ENCODE measurements at regions not wholly inside any gene's neighbourhood (a gene's known extent, or its start where the extent isn't known, plus 50 kb on each side); places are given as distances from the start of the nearest gene placed in this dataset.

DNA sequence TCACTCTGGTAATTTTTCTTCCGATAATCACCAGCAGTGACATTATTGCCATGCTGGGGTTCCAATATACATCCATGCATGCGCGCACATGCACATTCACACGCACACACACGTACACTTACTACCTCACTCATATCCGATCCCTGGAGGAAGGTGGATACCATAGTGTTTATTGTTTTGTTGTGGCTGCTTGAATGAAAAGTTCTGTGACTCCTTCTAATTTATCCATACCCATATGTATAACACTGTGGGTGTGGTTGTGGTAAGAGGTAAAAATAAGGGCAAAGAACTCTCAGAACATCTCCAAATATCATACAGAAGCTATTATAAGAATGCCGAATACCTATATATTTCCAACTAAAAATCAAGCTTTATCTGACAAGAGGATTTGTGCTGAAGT lies 407.8 kb upstream of the PODXL start:
- intact Hi-C loops (cut with micrococcal nuclease; ENCODE audit: unreplicated experiment) = no loop called here
- ChIA-PET POLR2A (ENCODE audit: low non-redundant PET) (no interaction called here), CTCF (interaction anchor here (0.6 kb wide), 1 partner anchor 239 kb away, joined by 3 read pairs; no protein-coding TSS in a partner anchor)
- H3K9me3 ChIP-seq (ENCODE audit: low read depth, low read length, poor library complexity, severe bottlenecking) = no peaks in the 10 kb centered on the region
- no peaks in the 10 kb centered on the region for H3K4me1 ChIP-seq (ENCODE audit: insufficient read depth, low read length, poor library complexity, severe bottlenecking)
- H3K27ac ChIP-seq (ENCODE audit: low read depth, low read length, poor library complexity, severe bottlenecking) = no peak overlapping the region
- BruUV-seq (replicated peaks) = no TSS peak
- DNase-seq (ENCODE audit: low spot score) = no peak
- no peak for TF ChIP-seq EZH2 (IDR thresholded peaks at IDR 0.05; ENCODE audit: borderline replicate concordance, low read depth, low read length, poor library complexity, severe bottlenecking)
- TF ChIP-seq, protein P1, sequence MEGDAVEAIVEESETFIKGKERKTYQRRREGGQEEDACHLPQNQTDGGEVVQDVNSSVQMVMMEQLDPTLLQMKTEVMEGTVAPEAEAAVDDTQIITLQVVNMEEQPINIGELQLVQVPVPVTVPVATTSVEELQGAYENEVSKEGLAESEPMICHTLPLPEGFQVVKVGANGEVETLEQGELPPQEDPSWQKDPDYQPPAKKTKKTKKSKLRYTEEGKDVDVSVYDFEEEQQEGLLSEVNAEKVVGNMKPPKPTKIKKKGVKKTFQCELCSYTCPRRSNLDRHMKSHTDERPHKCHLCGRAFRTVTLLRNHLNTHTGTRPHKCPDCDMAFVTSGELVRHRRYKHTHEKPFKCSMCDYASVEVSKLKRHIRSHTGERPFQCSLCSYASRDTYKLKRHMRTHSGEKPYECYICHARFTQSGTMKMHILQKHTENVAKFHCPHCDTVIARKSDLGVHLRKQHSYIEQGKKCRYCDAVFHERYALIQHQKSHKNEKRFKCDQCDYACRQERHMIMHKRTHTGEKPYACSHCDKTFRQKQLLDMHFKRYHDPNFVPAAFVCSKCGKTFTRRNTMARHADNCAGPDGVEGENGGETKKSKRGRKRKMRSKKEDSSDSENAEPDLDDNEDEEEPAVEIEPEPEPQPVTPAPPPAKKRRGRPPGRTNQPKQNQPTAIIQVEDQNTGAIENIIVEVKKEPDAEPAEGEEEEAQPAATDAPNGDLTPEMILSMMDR (conservative IDR thresholded peaks at IDR 0.05; ENCODE audit: low read depth, low read length) = no peak
- H3K4me3 ChIP-seq (ENCODE audit: low read depth, low read length, poor library complexity, severe bottlenecking) = no peak overlapping the region
- H3K36me3 ChIP-seq (ENCODE audit: insufficient read depth, low read length, poor library complexity, severe bottlenecking) = no peaks in the 10 kb centered on the region
- peaks cover 36% of the 10 kb centered on the region for H3K27me3 ChIP-seq (replicated peaks; ENCODE audit: insufficient read depth, low read depth, low read length, poor library complexity)

DNA sequence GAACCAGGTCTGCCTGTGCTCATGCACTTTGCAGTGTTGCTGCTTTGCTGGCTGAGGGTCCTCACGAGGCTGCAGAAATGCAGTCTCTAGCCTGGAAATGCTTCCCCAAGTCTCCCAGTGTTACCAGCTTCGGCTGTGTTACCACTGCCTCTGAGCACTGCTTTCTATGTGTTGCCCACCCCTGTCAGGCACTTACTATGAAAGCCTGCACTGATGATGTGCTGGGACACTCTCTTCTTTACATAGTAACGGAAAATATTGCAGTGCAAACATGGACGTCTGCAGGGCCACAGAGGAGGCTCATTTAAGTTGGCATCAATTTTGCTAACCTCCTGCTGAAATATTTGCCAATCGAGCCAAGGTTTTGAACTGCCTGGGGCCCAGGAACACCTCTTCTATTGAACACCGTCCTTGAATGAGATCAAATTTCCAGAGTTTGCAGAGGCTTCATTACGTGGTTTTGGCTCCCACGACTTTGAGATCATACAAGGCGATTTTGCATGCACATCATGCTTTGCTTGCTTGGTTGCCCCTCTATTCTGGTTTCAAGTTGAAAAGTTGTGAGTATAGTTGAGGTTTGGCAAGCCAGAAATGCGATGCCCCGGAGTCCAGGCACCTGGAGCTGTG lies 404.7 kb upstream of the PODXL start:
- ChIA-PET CTCF (no interaction called here), POLR2A (ENCODE audit: low non-redundant PET) (no interaction called here)
- TF ChIP-seq, protein P1 (conservative IDR thresholded peaks at IDR 0.05; ENCODE audit: low read depth, low read length) = no peak
- no peak for TF ChIP-seq EZH2 (IDR thresholded peaks at IDR 0.05; ENCODE audit: borderline replicate concordance, low read depth, low read length, poor library complexity, severe bottlenecking)
- H3K27me3 ChIP-seq (replicated peaks; ENCODE audit: insufficient read depth, low read depth, low read length, poor library complexity) = peaks cover 24% of the 10 kb centered on the region
- no peak for DNase-seq (ENCODE audit: low spot score)
- no peaks in the 10 kb centered on the region for H3K4me1 ChIP-seq (ENCODE audit: insufficient read depth, low read length, poor library complexity, severe bottlenecking)
- no peak overlapping the region for H3K4me3 ChIP-seq (ENCODE audit: low read depth, low read length, poor library complexity, severe bottlenecking)
- no peaks in the 10 kb centered on the region for H3K36me3 ChIP-seq (ENCODE audit: insufficient read depth, low read length, poor library complexity, severe bottlenecking)
- no peaks in the 10 kb centered on the region for H3K9me3 ChIP-seq (ENCODE audit: low read depth, low read length, poor library complexity, severe bottlenecking)
- BruUV-seq (replicated peaks) = no TSS peak
- H3K27ac ChIP-seq (ENCODE audit: low read depth, low read length, poor library complexity, severe bottlenecking) = no peak overlapping the region
- intact Hi-C loops (cut with micrococcal nuclease; ENCODE audit: unreplicated experiment) = no loop called here

DNA sequence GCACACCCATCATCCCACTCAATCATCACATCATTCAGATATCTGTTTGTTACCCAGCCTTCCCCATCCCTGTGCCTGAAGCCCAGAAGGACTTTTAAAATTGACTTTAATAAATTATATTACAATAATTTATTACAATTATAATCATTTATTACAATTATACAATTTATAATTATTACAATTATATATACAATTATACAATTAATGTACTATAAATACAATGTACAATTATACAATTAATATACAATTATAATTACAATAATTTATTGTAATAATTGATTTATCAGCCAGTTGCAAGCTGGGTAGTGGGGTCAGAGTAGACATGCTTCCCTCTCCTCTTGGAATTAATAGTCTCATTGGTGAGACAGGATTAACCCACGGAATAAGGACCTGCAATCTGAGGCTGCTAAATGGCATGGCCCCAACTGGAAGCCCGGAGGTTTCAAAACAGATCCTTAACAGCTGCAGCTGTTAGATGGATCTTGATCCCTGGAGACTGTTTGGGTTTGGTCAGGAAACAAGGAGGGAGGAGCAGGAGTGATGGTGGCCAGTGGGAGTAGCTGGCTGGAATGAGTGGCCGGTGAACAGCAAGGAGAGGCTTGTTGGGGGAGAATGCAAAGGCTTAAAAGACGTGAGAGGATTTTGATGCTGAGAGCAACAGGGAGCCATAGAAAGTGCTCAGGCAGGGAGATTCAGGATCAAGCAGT lies 402.8 kb upstream of the PODXL start:
- DNase-seq (ENCODE audit: low spot score) = no peak
- Histone ChIP-seq H3K27me3 (replicated peaks; ENCODE audit: insufficient read depth, low read depth, low read length, poor library complexity) (peaks cover 11% of the 10 kb centered on the region), H3K27ac (ENCODE audit: low read depth, low read length, poor library complexity, severe bottlenecking) (no peak overlapping the region), H3K9me3 (ENCODE audit: low read depth, low read length, poor library complexity, severe bottlenecking) (no peaks in the 10 kb centered on the region), H3K4me1 (ENCODE audit: insufficient read depth, low read length, poor library complexity, severe bottlenecking) (no peaks in the 10 kb centered on the region), H3K36me3 (ENCODE audit: insufficient read depth, low read length, poor library complexity, severe bottlenecking) (no peaks in the 10 kb centered on the region), H3K4me3 (ENCODE audit: low read depth, low read length, poor library complexity, severe bottlenecking) (no peak overlapping the region)
- ChIA-PET POLR2A (ENCODE audit: low non-redundant PET) (no interaction called here), CTCF (no interaction called here)
- intact Hi-C loops (cut with micrococcal nuclease; ENCODE audit: unreplicated experiment) = no loop called here
- TF ChIP-seq, protein P1 (conservative IDR thresholded peaks at IDR 0.05; ENCODE audit: low read depth, low read length) = no peak
- TF ChIP-seq EZH2 (IDR thresholded peaks at IDR 0.05; ENCODE audit: borderline replicate concordance, low read depth, low read length, poor library complexity, severe bottlenecking) = no peak
- BruUV-seq (replicated peaks) = no TSS peak

Data from A673 (cell line).